M059J (cell line): ENCODE measurements at regions not wholly inside any gene's neighbourhood (a gene's known extent, or its start where the extent isn't known, plus 50 kb on each side); places are given as distances from the start of the nearest gene placed in this dataset.
A peak's percentile ranks its signal among the peaks of the same experiment; 100 is the strongest.
"Not testable (repeated sequence)": the region's sequence is repeated elsewhere in the genome, so short reads cannot be mapped to it uniquely, and the experiment has no call there.

Source experiments
- DNase-seq: peaks from one replicate; pipeline ENCODE4 v3.0.0-alpha.2; 2012; ENCODE audit warnings: low read depth

DNA sequence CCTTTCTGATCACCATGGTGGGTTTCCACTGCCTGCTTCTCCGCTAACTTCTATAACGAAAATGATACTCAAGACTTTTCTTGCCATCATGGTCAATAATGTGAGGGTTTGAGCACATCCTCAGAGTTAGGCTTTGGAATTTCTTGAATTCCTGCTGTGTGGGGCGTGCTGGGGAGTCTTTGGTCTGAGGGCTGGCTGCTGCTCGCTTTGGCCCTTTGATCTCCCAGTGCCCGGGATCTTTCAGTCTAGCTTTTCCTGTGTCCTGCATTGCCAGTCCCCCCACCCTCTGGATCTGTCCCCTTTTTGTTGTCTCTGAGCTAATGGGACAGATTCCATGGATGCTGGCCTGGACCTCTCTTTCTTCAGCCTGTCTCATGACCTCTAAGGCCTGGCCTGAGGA lies 182.6 kb downstream of the NPIPA7 start:
- not testable (repeated sequence) for DNase-seq

GRCh38 chr16:16563962-16564361 lies 185.0 kb downstream of the NPIPA7 start:
- DNase-seq, result not testable (repeated sequence)

DNA sequence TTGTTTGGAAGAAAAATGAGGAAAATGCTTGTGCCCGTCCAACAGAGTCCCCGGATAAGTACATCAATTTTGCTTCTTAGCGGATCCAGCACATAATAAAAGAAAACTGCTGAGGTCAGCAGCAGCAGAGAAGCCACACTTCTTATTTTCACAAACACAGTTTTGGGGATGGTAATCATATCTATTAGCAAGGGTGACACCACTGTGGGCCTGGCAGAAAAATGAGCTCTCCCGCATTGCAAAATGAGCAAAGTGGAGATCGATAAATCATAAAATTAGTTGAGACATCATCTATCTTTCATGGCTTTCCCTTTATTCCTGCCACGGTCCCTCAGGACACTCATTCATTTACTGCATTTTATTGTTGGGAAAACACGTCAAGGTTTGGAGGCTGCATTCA lies 186.4 kb downstream of the NPIPA7 start:
- DNase-seq, result not testable (repeated sequence)

GRCh38 chr16:16570055-16570454 lies 191.1 kb downstream of the NPIPA7 start:
- DNase-seq, result not testable (repeated sequence)

DNA sequence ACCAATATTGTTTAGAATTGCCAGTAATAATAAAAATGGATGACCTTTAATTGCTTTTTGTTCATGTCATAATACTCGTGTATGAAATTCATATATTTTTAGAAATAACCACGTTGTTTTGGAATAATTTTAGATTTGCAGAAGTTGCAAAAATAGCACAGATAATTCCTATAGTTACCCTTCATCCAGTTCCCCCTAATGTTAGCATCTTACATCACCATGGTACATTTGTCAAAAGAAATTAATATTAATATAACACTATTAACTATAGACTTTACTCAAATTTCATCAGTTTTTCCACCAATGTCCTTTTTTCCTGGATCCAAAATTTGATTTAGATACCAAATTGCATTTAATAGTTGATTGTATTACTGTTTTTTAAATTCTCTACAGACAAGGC lies 191.9 kb downstream of the NPIPA7 start:
- not testable (repeated sequence) for DNase-seq

GRCh38 chr16:16572130-16572774 lies 193.3 kb downstream of the NPIPA7 start:
- not testable (repeated sequence) for DNase-seq

DNA sequence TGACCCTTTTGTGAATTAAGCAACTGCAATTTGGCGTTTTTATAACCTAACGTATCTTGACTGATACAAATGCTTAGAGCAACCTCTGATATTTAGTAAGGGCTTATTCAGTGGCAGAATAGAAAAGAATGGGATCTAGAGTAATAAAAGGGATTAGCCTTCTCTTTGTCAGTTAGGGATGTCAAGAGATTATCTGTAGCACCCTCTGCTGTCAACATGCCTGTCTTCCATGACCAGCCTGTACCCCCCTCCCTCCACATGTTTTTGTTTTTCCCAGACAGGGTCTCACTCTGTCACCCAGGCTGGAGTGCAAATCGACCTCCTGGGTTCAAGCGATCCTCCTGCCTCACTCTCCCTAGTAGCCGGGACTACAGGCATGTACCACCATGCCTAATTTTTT lies 198.1 kb downstream of the NPIPA7 start:
- DNase-seq, result not testable (repeated sequence)

DNA sequence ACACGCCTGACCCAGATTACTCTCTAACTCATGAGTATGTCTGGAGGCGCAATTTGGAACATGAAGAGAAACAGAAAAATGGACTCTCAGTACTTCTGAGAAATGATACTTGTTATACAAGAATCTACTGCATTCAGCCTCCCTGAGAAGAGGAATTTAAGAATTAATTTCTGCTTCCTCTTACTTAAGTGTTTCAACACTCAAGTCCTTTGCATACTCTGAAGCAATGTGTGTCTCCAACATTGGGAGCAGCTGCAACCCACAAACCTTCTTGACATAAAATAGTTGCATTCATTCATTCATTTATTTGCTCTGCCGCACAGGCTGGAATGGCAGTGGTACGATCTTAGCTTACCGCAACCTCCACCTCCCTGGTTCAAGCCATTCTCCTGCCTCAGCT lies 199.8 kb downstream of the NPIPA7 start:
- no peak for DNase-seq

- not testable (repeated sequence) for DNase-seq
Observed at GRCh38 chr16:16582916-16583315, 204.0 kb downstream of the NPIPA7 start.

DNA sequence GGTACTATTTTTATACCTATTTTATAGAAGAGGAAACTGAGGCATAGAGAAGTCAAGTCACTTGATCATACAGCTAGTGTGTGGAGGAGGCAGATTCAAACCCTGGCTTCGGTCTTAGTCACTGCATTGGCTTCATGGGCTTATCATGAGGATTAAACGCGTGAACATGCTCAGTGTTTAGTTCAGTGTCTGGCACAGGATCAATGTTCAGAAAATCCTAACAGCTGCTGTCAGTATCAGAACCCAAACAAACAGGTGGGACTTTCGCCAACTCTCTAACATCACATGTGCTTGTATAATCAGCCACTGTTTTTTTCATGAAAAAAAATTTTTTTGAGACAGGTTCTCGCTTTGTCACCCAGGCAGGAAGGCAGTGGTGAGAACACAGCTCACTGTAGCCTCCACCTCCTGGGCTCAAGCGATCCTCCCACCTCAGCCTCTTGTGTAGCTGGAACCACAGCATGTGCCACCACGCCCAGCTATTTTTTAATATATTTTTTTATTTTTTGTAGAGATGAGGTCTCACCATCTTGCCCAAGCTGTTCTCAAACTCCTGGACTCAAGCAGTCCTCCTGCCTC lies 207.2 kb downstream of the NPIPA7 start:
- not testable (repeated sequence) for DNase-seq

DNA sequence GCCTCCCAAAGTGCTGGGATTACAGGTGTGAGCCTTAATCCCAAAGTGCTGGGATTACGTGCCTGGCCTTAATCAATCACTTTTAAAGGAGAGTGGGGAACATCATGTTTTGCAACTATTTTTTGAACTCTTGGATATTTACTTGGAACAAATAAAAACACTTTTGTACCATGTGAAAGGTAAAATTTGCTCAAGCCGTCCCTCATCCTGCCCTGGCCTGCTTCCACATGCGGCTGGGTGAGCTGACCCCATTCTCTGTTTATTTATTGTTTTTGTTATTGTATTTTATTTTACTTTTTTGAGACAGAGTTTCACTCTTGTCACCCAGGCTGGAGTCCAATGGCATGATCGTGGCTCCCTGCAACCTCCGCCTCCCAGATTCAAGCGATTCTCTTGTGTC lies 208.0 kb downstream of the NPIPA7 start:
- DNase-seq, result not testable (repeated sequence)

DNA sequence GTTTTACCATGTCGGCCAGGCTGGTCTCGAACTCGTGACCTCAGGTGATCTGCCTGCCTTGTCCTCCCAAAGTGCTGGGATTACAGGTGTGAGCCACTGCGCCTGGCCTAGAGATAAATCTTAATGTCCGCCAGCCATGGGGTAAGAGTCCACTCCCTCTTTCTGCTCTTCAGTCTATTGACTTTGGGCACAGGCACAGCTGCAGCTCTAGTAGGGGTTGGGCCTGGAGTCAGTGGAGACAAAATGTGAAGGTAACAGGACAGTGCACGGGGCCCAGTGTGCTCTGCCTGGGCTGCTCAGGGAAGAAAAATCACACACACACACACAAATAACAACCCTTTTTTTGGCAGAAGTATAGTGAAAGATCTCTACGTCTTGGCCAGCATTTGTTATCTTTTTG lies 209.5 kb downstream of the NPIPA7 start:
- DNase-seq, result not testable (repeated sequence)

DNA sequence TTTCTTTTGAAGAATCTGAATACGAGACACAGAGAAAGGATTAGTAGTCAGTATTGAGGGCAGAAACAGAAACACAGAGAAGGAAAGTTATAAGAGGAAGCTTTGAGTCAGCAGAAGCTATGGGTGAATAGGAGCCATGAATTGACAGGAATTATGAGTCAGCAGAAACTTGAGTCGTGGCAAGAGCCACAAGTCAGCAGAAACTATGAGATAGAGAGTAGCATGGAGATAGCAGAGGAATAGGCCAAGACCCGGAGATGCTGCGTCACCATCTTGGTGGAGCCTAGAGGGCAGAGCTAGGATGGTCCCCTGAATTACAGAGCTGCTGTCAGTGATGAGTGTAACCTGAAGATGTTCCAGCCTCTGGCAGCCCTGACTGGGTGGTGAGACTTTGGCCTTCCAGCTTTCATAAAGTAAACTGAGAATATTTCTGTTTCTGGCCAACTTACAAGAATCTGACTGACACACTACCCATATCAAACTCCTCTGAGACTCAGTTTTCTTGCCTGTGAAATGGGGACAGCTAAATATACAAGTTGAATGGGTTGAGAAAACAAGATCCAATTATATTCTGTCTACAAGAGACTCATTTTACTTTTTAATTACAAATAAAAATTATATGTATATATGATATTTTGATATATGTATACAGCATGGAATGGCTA lies 211.8 kb downstream of the NPIPA7 start:
- DNase-seq, result not testable (repeated sequence)

GRCh38 chr16:16593156-16593863 lies 214.4 kb downstream of the NPIPA7 start:
- DNase-seq, result peak; percentile 1

DNA sequence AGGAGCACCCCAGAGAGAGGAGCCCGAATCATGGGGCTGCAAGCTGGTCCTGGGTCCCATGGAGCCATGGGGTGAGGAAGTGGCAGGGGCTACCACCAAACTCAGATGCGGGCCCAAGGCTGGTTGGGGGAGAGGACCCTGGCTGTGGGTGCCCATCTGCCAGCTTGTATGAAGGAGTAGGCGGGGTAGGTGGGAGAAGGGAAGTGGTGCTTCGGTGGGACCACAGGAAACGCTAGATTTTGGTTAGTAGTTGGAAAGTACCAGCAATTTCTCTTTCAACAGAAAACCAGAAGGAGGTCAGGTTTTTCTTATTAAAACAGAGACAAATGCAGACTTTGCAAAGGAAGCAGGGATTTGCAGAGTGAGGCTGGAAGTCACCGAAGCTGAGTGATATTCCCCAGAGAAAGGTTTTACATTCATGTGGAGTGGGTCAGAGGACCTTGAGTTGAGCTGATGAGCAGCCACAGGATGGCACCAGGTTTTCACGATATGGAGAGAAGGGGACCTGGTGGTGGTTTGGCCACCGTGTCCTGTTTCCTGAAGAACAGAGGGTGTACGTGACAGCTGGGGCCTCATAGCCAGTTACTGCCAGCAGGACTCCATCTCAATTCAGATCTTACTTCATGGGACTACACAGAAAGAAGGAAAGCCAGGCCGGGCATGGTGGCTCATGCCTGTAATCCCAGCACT lies 216.2 kb downstream of the NPIPA7 start:
- not testable (repeated sequence) for DNase-seq

DNA sequence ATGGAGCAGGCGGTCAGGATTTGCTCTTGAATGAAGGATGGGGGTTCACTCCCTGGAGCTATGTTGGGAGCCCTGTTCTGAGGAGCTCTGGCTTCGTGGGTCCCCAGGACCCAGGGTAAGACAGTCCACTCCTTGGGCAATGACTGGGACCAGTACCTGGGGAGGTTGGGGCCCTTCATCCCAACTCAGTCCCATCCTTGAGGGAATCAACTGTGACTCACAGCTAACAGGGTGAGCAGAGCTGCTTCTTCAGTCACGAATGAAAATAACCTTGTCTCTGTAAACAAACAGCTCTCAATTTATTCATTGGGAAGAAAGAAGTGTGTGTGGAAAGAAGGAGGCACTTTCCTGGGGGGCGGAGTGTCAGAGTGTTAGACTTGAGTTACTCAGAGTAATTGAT lies 222.3 kb downstream of the NPIPA7 start:
- not testable (repeated sequence) for DNase-seq

DNA sequence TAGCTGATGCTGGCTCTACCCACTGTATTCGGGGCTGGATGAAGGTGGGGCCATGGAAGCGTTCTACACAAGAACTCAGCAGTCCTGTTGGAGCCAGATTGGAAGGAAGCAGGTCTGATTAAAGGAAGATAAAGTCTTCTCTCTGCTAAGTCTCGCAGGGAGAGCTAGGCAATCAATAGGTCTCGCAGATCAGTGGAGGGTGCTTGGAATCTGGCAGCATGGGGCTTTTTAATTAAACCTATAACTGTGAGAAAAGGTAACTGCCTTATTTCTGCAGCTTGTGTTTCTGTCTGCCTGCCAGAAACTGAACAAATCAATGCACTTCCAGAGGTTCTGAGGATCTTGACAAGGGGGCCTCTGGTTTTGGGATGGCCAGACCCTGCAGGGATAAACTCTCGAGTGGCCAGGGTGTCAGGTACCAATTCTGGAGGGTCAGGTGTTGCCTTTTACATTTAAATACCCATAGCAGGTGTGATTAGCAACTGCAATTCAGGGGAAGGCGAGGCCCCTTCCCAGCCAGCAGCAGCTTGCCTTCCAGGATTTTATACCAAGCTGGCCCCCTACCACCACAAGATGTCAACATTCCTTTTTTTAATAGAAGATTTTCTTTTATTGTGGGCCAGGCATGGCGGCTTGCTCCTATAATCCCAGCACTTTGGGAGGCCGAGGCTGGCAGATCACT lies 228.6 kb downstream of the NPIPA7 start:
- not testable (repeated sequence) for DNase-seq

DNA sequence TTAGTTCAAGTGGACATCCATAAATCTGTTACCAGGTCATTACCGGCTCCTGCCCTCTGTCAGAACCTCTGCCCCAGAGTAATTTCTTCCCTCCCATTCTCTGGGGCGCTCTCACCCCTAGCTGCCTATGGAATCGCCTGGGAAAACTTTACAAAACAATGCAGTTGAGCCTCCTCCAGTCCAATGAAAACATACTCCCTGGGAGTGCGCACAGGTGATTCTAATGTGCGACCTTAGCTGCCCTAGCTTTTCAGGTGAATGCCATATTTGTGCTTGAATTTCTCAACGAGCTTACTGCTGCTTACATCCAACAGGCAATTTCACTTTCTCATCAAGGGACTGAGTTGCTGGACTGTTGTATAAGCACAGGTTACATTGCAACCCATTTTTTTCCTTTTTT lies 230.7 kb downstream of the NPIPA7 start:
- not testable (repeated sequence) for DNase-seq

DNA sequence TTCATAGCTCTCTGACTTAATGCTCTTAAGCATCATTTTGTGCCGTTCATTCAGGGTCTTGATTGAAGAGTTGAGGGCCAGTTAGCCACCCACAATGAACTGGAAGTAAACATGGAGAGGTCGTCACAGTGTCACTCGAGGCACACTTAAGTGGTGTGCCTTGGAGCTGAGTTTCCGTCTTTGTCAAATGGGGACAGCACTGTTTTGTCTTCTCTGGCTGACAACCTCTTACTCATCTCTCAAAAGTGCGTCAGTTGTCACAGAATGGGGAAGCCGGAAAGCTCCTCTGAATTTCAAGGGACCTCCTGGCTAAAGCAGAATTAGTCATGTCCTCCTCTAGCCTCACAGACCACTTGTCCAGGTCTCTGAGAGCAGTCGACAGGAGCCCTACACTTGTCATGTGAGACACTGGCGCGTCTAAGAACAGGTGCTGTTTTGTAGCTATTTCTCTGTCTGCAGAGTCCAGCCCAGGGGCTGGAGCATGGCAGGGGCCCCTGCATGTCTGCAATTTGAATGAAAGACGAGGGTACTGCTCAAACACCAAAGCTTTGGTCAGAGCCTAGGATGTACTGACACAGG lies 231.5 kb downstream of the NPIPA7 start:
- not testable (repeated sequence) for DNase-seq

DNA sequence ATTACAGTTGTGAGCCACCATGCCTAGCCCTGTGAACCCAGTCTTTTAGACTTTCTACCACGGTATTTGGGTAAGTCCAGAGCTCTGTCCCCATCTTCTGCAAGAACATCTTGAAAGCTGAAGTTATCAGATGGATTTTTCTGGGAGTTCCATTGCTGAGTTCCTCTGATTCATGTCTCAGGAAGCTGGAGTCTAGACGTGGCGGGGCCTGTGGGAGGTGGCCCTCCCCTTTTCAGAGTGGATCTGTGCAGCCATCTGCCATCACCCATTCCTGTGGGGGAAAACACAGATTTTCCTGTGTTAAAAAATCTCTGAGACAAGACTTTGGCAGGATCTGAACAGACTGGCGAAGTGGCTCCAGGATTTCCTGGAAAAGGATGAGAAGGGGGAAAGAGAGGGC lies 234.3 kb downstream of the NPIPA7 start:
- DNase-seq, result not testable (repeated sequence)

GRCh38 chr16:16614484-16614883 lies 235.5 kb downstream of the NPIPA7 start:
- not testable (repeated sequence) for DNase-seq
